Astrocyte of the spinal cord (primary cell): ENCODE measurements at regions not wholly inside any gene's neighbourhood (a gene's known extent, or its start where the extent isn't known, plus 50 kb on each side); places are given as distances from the start of the nearest gene placed in this dataset.

ENCODE experiments used
- DNase-seq: peaks from one replicate; pipeline ENCODE4 v3.0.0; 2011; ENCODE audit warnings: low read depth, low spot score
- H3K4me3 ChIP-seq: 2 replicates; pipeline ENCODE4 v1.5.1; 2011; ENCODE audit warnings: low read depth, mild to moderate bottlenecking, low read length, moderate library complexity
- CTCF ChIP-seq: IDR thresholded peaks from 2 replicates; pipeline ENCODE4 v1.5.1; 2012; ENCODE audit warnings: low read depth, mild to moderate bottlenecking, low read length, inconsistent platforms
- in situ Hi-C: cut with HindIII; loops from 2 replicates; pipeline ENCODE4 v1.10.0; 2017; ENCODE audit warnings: low sequenced_read_pairs

GRCh38 chr6:164757451-164757850, 552.0 kb downstream of the C6orf118 start:
- no peak for DNase-seq
- H3K4me3 ChIP-seq: no peak overlapping the region
- no peak for TF ChIP-seq CTCF
- in situ Hi-C loops: no loop called here

- no peak for TF ChIP-seq CTCF
- in situ Hi-C loops: no loop called here
- DNase-seq: no peak
- no peak overlapping the region for H3K4me3 ChIP-seq
Measured at GRCh38 chr6:164756723-164757122, 552.7 kb downstream of the C6orf118 start.

- DNase-seq: peak; percentile 6
- in situ Hi-C loops: no loop called here
- no peak overlapping the region for H3K4me3 ChIP-seq
- TF ChIP-seq CTCF: no peak
Measured at GRCh38 chr6:164756142-164756541, 553.3 kb downstream of the C6orf118 start.

GRCh38 chr6:164753517-164753916, 555.9 kb downstream of the C6orf118 start:
- no peak for TF ChIP-seq CTCF
- no peak overlapping the region for H3K4me3 ChIP-seq
- in situ Hi-C loops: no loop called here
- DNase-seq: peak; percentile 74

GRCh38 chr6:164751395-164751794, 558.0 kb downstream of the C6orf118 start:
- H3K4me3 ChIP-seq: no peak overlapping the region
- in situ Hi-C loops: no loop called here
- TF ChIP-seq CTCF: no peak
- DNase-seq: no peak

- no peak for TF ChIP-seq CTCF
- in situ Hi-C loops: no loop called here
Measured at GRCh38 chr6:164750128-164750527, 559.3 kb downstream of the C6orf118 start.

More at GRCh38 chr6:164750128-164750527, 559.3 kb downstream of the C6orf118 start:
- no peak for DNase-seq
- no peak overlapping the region for H3K4me3 ChIP-seq
